GM12873 (cell line): ENCODE measurements at regions not wholly inside any gene's neighbourhood (a gene's known extent, or its start where the extent isn't known, plus 50 kb on each side); places are given as distances from the start of the nearest gene placed in this dataset.

Source experiments
- TF ChIP-seq, protein P1 (sequence below): IDR thresholded peaks from 2 replicates; pipeline ENCODE4 v1.5.1; 2012; ENCODE audit warnings: low read depth, mild to moderate bottlenecking, moderate library complexity, low read length, control low read depth; ENCODE audit not compliant: insufficient read depth; ENCODE audit errors: missing control alignments

DNA sequence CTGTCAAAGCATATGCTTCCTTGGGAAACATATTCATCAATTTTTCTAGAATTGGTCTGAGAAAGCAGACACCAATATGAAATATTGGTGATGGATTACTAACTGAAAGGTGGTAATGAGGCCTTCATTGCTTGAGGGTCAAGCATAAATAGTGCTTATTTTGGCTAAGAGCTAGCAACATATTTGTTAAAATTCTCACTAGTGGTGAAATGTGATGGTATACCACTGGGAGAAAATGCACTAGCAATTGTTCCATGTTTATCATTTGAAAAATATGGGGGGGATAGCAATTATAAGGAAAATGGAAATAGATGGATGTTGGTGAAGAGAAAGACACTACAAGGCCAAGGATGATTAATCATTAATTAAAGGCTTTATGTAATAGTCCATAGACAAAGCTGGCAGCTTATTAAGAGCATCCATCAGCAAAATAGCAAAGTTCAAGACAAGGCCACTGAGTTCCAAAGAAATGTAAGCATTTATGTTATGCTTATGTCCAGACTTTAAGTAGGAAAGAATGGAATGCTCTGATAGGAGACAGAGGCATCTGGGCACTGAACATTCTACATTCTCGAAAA is 253.7 kb upstream of the PRDM9 start:
- TF ChIP-seq, protein P1, sequence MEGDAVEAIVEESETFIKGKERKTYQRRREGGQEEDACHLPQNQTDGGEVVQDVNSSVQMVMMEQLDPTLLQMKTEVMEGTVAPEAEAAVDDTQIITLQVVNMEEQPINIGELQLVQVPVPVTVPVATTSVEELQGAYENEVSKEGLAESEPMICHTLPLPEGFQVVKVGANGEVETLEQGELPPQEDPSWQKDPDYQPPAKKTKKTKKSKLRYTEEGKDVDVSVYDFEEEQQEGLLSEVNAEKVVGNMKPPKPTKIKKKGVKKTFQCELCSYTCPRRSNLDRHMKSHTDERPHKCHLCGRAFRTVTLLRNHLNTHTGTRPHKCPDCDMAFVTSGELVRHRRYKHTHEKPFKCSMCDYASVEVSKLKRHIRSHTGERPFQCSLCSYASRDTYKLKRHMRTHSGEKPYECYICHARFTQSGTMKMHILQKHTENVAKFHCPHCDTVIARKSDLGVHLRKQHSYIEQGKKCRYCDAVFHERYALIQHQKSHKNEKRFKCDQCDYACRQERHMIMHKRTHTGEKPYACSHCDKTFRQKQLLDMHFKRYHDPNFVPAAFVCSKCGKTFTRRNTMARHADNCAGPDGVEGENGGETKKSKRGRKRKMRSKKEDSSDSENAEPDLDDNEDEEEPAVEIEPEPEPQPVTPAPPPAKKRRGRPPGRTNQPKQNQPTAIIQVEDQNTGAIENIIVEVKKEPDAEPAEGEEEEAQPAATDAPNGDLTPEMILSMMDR: no peak

DNA sequence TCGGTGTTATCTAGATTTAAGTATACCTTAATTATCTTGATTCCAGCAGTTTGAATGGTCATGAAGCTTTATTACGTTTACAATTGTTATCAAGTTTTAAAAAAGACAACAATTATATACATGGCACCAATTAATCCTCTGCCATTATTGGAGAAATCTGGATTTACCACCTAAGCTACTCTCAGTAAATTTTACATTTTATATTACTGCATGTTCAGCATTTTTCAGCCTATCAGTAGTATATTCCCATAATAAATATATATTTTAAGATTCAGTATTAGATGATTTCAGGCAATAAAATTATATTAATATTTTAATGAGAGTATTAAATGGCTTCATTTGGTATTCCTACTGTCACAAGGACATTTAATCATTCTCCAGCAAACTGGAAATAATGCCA is 264.5 kb upstream of the PRDM9 start:
- TF ChIP-seq, protein P1: no peak

DNA sequence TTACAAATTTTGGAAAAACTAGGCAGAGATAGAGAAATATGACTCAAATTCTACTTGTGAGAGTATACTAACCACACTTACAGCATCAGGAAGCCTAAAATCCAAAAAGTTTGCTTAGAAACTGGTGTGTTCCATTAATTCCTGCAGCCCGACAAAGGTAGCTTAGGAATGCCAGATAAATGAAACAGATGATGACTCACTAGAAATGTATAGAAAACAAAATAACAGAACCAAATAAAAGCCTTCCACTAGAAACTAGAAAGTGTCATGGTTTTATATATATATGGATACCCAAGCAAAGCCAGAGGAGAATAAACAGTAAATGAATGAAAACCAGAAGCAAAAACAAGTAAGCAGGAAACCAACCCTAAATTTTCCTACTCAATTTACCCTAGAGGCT is 272.2 kb upstream of the PRDM9 start:
- TF ChIP-seq, protein P1: no peak

DNA sequence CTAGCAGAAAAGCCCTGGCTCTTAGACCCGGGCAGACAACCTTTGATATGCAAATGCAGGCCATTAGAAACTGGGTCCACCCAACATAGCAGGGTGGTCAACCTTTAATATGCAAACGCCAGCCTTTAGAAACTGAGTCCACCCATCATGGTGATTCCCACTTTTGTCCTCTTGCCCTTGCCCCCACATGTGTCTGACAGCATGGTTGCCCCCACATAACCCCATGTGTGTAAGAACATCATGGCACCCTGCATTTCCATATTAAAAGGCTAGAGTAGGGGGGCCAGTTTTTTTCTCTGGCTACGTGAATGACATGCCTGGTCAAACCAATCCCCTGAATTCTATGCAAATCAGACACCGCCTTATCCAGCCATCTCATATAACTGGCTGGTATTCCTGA is 273.2 kb upstream of the PRDM9 start:
- TF ChIP-seq, protein P1: no peak

DNA sequence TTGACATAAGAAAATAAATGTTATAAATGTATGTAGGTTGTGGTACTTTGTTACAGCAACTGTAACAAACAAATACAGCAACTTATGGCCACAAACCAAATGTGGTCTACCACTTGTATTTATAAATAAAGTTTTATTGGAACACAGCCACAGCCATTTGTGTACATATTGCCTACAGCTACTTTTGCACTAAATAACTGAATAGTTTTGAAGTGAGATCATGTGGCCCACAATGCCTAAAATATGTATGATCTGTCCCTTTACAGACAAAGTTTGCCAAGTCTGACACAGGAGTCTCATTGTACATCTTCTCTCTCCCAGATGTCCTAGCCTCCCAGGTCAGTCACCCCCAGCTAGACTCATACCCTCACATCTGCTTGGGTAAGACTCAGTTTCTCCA is 283.6 kb upstream of the PRDM9 start:
- TF ChIP-seq, protein P1: no peak

DNA sequence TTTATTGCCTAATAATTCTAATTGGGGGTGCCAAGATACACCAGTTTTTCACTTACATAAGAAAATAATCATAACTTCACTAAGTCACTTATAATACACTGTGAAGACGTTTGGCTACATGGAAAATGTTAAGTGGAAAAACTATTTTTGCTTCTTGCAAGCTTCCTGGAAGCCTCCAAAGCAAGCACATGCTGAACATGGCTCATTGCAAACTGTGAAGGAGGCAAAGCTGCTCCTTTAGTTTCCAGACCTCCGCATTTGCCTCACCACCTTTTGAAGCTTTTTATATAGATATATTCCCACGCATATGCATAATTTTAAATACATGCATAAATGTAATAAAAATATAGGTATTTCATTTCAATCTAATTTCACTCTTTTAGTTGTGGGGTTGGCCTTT is 285.6 kb upstream of the PRDM9 start:
- TF ChIP-seq, protein P1: no peak

DNA sequence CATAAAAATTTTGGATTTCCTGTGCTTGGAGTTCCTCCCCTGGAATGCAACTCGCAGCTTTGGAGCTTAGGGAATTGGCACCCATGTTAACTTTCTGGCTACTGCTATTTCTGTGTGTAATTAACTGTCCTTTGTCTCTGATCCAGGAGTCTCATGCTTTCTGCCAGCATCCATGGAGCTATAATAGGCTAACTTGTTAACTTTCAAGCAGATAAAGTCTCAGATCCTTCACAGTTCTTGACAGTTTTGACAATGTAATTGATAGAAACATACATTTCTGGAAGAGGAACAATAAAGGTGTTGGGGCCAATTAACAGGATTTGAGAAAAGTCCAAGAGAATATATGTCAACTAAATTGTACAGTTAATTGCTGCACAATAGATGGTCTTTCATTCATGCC is 290.2 kb upstream of the PRDM9 start:
- TF ChIP-seq, protein P1: no peak
